H1 (cell line): ENCODE measurements at regions not wholly inside any gene's neighbourhood (a gene's known extent, or its start where the extent isn't known, plus 50 kb on each side); places are given as distances from the start of the nearest gene placed in this dataset.

Experiments used
- CBX5 ChIP-seq: fragments of 300-800, 300-1000 bp; sonication (generic); IDR thresholded peaks from 2 replicates; pipeline ENCODE4 v1.7.1; 2016; ENCODE audit warnings: antibody characterized with exemption, low read length, low read depth
- CHD2 ChIP-seq: IDR thresholded peaks from 2 replicates; pipeline ENCODE4 v1.6.1; 2012; ENCODE audit warnings: low read length, improper control_type of control experiment
- EP300 ChIP-seq, 2 experiments: IDR thresholded peaks; 1 replicate in 1 of 2; 2 replicates in 1 of 2; pipeline ENCODE4 v1.6.1; 2011 to 2012; ENCODE audit warnings: low read depth in 2 of 2, low read length in 2 of 2, mild to moderate bottlenecking in 2 of 2, borderline replicate concordance in 1 of 2, inconsistent platforms in 1 of 2, moderate library complexity in 1 of 2
- EZH2 ChIP-seq: fragments of 200-600 bp; sonication (generic); IDR thresholded peaks from 2 replicates; pipeline ENCODE4 v1.7.1; 2012; ENCODE audit warnings: low read depth, mild to moderate bottlenecking, moderate library complexity, low read length, inconsistent platforms; ENCODE audit not compliant: severe bottlenecking
- JUN ChIP-seq: IDR thresholded peaks from 2 replicates; pipeline ENCODE4 v1.6.1; 2011; ENCODE audit warnings: low read depth, mild to moderate bottlenecking, improper control_type of control experiment, low read length
- JUND ChIP-seq: IDR thresholded peaks from 2 replicates; pipeline ENCODE4 v1.6.1; 2011; ENCODE audit warnings: mild to moderate bottlenecking, improper control_type of control experiment, low read length
- POLR2A ChIP-seq, 2 experiments: IDR thresholded peaks; 1 replicate in 1 of 2; 2 replicates in 1 of 2; pipeline ENCODE4 v1.6.1; 2011; ENCODE audit warnings: low read depth in 2 of 2, low read length in 2 of 2, mild to moderate bottlenecking in 2 of 2; ENCODE audit errors: control extremely low read depth in 1 of 2
- POLR2AphosphoS5 ChIP-seq: IDR thresholded peaks from 2 replicates; pipeline ENCODE4 v1.6.1; 2011; ENCODE audit warnings: low read depth, low read length
- SIN3A ChIP-seq, 2 experiments: IDR thresholded peaks in 1 of 2; conservative IDR thresholded peaks in 1 of 2; 2 replicates each; pipeline ENCODE4 v1.6.1; 2011 to 2012; ENCODE audit warnings: low read length in 2 of 2, improper control_type of control experiment in 1 of 2, low read depth in 1 of 2, mild to moderate bottlenecking in 1 of 2
- SUZ12 ChIP-seq: fragments of 200-600 bp; sonication (generic); IDR thresholded peaks from 2 replicates; pipeline ENCODE4 v1.6.1; 2012; ENCODE audit warnings: mild to moderate bottlenecking, inconsistent platforms, low read length, moderate library complexity, mixed read lengths
- TAF1 ChIP-seq: IDR thresholded peaks from 2 replicates; pipeline ENCODE4 v1.6.1; 2011; ENCODE audit warnings: mild to moderate bottlenecking, low read depth, low read length
- TF ChIP-seq, protein P1 (sequence below), 3 experiments: IDR thresholded peaks; 1 replicate in 2 of 3; 2 replicates in 1 of 3; pipeline versions ENCODE4 v1.5.1 to v1.6.1; 2011; ENCODE audit warnings: low read length in 3 of 3, mild to moderate bottlenecking in 3 of 3, inconsistent platforms in 2 of 3, low read depth in 1 of 3, moderate library complexity in 1 of 3; ENCODE audit not compliant: insufficient read depth in 1 of 3; ENCODE audit errors: control extremely low read depth in 1 of 3
- TF ChIP-seq, protein P2 (sequence below): IDR thresholded peaks from 2 replicates; pipeline ENCODE4 v1.6.1; 2012; ENCODE audit warnings: inconsistent platforms

DNA sequence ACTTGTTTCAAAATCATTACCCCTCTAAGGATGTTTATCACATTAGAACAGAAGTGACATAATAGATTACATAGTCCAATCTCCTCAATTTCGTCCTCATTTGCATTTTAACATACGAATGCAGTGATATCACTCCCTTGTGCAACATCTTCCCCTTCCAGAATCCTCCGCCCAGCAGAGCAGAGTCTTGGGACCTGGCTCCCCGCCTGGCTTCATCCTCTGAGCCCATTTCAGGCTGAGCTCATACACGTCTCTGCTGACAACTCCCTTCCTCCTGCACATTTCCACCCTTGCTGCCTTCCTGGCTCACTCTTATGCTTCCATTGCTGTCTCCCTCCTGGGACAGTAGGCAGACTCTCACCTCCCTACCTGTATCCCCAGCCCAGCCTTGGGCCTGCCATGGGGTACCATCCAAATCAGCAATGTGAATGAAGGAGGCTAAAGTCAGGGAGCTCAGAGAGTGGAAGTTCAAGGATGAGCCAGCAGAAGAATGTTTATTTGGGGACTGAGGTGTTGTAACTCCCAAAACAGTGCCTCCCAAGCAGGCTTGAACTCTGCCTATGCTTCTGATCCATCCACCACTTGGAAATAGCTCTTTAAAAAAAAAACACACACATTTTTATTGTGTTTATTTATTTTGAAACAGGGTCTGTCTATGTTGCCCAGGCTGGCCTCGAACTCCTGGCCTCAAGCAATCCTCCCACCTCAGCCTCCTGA lies 165.2 kb downstream of the TMEM200C start:
- TF ChIP-seq, protein P1, sequence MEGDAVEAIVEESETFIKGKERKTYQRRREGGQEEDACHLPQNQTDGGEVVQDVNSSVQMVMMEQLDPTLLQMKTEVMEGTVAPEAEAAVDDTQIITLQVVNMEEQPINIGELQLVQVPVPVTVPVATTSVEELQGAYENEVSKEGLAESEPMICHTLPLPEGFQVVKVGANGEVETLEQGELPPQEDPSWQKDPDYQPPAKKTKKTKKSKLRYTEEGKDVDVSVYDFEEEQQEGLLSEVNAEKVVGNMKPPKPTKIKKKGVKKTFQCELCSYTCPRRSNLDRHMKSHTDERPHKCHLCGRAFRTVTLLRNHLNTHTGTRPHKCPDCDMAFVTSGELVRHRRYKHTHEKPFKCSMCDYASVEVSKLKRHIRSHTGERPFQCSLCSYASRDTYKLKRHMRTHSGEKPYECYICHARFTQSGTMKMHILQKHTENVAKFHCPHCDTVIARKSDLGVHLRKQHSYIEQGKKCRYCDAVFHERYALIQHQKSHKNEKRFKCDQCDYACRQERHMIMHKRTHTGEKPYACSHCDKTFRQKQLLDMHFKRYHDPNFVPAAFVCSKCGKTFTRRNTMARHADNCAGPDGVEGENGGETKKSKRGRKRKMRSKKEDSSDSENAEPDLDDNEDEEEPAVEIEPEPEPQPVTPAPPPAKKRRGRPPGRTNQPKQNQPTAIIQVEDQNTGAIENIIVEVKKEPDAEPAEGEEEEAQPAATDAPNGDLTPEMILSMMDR (IDR thresholded peaks at IDR 0.05; ENCODE audit: control extremely low read depth in 1 of 3, insufficient read depth in 1 of 3, low read depth in 1 of 3, low read length in 3 of 3), result no peak
- no peak for TF ChIP-seq CHD2
- no peak for TF ChIP-seq CBX5
- TF ChIP-seq POLR2AphosphoS5, result no peak
- TF ChIP-seq, protein P2, sequence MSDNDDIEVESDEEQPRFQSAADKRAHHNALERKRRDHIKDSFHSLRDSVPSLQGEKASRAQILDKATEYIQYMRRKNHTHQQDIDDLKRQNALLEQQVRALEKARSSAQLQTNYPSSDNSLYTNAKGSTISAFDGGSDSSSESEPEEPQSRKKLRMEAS, result no peak
- TF ChIP-seq JUN, result no peak
- no peak for TF ChIP-seq POLR2A (IDR thresholded peaks at IDR 0.05; ENCODE audit: control extremely low read depth in 1 of 2, low read depth in 2 of 2, low read length in 2 of 2)
- TF ChIP-seq SUZ12, result no peak
- TF ChIP-seq EP300 (IDR thresholded peaks at IDR 0.05; ENCODE audit: borderline replicate concordance in 1 of 2, low read depth in 2 of 2, low read length in 2 of 2), result no peak
- no peak for TF ChIP-seq SIN3A (conservative IDR thresholded peaks at IDR 0.05 in 1 of 2, IDR thresholded peaks at IDR 0.05 in 1 of 2; ENCODE audit: low read depth in 1 of 2, low read length in 2 of 2)
- TF ChIP-seq TAF1, result no peak
- no peak for TF ChIP-seq JUND
- TF ChIP-seq EZH2, result no peak
